Cerebellar nuclear complex (tissue), 1 donor: ENCODE measurements at regions not wholly inside any gene's neighbourhood (a gene's known extent, or its start where the extent isn't known, plus 50 kb on each side); places are given as distances from the start of the nearest gene placed in this dataset.

Experiments used
- DNase-seq, 2 experiments: peaks; one replicate each; lab custom pipeline; 2025; lab: John Stamatoyannopoulos, UW

GRCh38 chr2:9738535-9739496, 104.5 kb upstream of the TAF1B start:
- no peak for DNase-seq

- no peak for DNase-seq
These were observed 103.7 kb upstream of the TAF1B start for GRCh38 chr2:9739531-9739964.

- DNase-seq: no peak
These were observed 102.7 kb upstream of the TAF1B start for GRCh38 chr2:9740382-9741073.

GRCh38 chr2:9741110-9741509, 102.2 kb upstream of the TAF1B start:
- no peak for DNase-seq

GRCh38 chr2:9742601-9743000, 100.7 kb upstream of the TAF1B start:
- no peak for DNase-seq

- DNase-seq: no peak
These were observed 98.8 kb upstream of the TAF1B start for GRCh38 chr2:9744256-9745004.

GRCh38 chr2:9745153-9745899, 97.9 kb upstream of the TAF1B start:
- no peak for DNase-seq

- no peak for DNase-seq
These were observed 95.9 kb upstream of the TAF1B start for GRCh38 chr2:9747396-9747795.

GRCh38 chr2:9748577-9748976, 94.7 kb upstream of the TAF1B start:
- no peak for DNase-seq

- no peak for DNase-seq
These were observed 93.6 kb upstream of the TAF1B start for GRCh38 chr2:9749546-9750223.

GRCh38 chr2:9750224-9751215, 92.8 kb upstream of the TAF1B start:
- DNase-seq: no peak

GRCh38 chr2:9751831-9752230, 91.4 kb upstream of the TAF1B start:
- DNase-seq: no peak

GRCh38 chr2:9752441-9753275, 90.6 kb upstream of the TAF1B start:
- DNase-seq: no peak

GRCh38 chr2:9753276-9753600, 90.0 kb upstream of the TAF1B start:
- no peak for DNase-seq

GRCh38 chr2:9753665-9754531, 89.4 kb upstream of the TAF1B start:
- no peak for DNase-seq

- DNase-seq: no peak
These were observed 88.8 kb upstream of the TAF1B start for GRCh38 chr2:9754532-9754887.

- DNase-seq: no peak
These were observed 88.3 kb upstream of the TAF1B start for GRCh38 chr2:9755008-9755407.

- DNase-seq: no peak
These were observed 87.6 kb upstream of the TAF1B start for GRCh38 chr2:9755638-9756037.
